ENCODE measurements at regions not wholly inside any gene's neighbourhood (a gene's known extent, or its start where the extent isn't known, plus 50 kb on each side); places are given as distances from the start of the nearest gene placed in this dataset.
"Not testable (repeated sequence)": the region's sequence is repeated elsewhere in the genome, so short reads cannot be mapped to it uniquely, and the experiment has no call there.

DNA sequence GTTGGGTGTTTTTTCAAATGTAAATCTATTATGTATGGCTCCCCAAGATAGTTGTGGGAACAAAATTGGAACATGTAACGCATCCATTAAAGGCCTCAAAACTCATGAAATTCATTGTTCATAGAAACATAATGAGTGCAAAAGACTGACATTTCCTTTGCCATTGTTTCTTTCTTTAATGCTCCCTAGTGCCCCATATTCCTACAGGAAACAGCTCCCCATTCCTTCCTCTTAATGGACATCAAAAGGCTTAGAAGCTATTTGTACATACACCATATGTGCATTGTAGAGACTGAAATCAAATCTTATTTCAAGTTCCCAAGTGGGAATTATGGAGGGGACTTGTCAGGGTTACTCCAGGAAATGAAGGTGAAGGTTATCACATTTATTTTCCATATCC, 139.1 kb downstream of the AHR start:
- H3K27ac ChIP-seq = no peak overlapping the region
- no peaks in the 10 kb centered on the region for H3K9me3 ChIP-seq
- H3K27me3 ChIP-seq = no peaks in the 10 kb centered on the region
- no peaks in the 10 kb centered on the region for H3K4me1 ChIP-seq (ENCODE audit: control insufficient read depth in 1 of 2, insufficient read depth in 1 of 2, low read depth in 1 of 2, low read length in 1 of 2)
- TF ChIP-seq, protein P1, sequence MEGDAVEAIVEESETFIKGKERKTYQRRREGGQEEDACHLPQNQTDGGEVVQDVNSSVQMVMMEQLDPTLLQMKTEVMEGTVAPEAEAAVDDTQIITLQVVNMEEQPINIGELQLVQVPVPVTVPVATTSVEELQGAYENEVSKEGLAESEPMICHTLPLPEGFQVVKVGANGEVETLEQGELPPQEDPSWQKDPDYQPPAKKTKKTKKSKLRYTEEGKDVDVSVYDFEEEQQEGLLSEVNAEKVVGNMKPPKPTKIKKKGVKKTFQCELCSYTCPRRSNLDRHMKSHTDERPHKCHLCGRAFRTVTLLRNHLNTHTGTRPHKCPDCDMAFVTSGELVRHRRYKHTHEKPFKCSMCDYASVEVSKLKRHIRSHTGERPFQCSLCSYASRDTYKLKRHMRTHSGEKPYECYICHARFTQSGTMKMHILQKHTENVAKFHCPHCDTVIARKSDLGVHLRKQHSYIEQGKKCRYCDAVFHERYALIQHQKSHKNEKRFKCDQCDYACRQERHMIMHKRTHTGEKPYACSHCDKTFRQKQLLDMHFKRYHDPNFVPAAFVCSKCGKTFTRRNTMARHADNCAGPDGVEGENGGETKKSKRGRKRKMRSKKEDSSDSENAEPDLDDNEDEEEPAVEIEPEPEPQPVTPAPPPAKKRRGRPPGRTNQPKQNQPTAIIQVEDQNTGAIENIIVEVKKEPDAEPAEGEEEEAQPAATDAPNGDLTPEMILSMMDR (IDR thresholded peaks at IDR 0.05) = no peak
- H3K4me3 ChIP-seq (ENCODE audit: low read depth in 1 of 2, low read length in 1 of 2) = no peak overlapping the region
- no peaks in the 10 kb centered on the region for H3K36me3 ChIP-seq

DNA sequence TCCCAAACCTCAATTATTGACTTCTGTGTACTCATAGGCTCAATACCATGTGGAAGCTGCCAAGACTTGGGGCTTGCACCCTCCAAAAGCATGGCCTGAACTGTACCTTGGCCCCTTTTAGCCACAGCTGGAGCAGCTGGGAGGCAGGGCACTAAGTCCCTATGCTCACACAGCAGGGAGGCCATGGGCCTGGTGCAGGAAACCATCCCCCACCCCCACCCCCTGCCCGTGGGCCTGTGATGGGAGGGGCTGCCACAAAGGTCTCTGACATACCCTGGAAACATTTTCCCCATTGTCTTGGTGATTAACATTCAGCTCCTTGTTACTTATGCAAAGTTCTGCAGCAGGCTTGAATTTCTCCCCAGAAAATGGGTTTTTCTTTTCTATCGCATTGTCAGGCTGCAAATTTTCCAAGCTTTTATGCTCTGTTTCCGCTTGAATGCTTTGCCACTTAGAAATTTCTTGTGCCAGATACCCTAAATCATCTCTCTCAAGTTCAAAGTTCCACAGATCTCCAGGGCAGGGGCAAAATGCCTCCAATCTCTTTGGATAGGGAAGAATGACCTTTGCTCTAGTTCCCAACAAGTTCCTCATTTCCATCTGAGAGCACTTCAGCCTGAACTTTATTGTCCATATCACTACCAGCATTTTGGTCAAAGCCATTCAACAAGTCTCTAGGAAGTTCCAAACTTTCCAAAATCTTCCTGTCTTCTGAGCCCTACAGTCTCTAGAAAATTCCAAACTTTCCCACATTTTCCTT, 141.8 kb downstream of the AHR start:
- not testable (repeated sequence) for H3K27ac ChIP-seq; H3K27me3 ChIP-seq; H3K4me3 ChIP-seq (ENCODE audit: low read depth in 1 of 2, low read length in 1 of 2); H3K4me1 ChIP-seq (ENCODE audit: control insufficient read depth in 1 of 2, insufficient read depth in 1 of 2, low read depth in 1 of 2, low read length in 1 of 2); H3K36me3 ChIP-seq; H3K9me3 ChIP-seq

DNA sequence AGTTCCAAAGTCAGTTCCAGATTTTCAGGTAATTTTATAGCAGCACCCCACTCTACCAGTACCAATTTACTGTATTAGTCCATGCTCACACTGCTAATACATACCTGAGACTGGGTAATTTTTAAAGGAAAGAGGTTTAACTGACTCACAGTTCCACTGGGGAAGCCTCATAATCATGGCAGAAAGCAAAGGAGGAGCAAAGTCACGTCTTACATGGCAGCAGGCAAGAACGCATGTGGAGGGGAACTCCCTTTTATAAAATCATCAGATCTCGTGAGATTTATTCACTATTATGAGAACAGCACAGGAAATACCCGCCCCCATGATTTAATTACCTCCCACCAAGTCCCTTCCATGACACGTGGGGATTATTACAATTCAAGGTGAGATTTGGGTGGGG, 142.4 kb downstream of the AHR start:
- H3K9me3 ChIP-seq = no peaks in the 10 kb centered on the region

DNA sequence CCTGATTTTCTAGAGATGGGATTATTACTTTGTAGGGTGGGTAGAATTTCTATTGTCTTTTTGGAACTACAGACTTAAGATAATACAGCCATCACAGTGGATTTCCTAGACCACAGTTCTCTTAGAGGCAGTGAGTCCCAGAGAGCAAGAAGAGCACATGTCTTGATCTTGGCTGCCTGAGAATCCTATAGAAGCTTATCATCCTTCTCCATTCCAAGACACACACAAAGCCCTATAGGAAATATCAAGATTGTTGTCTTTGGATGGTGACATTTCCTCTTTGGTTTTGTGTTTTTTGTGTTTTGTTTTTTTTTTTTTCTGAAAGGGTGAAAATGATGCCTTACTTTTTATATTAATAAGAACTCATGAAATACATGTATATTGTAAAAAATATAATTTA, 143.1 kb downstream of the AHR start:
- H3K4me1 ChIP-seq (ENCODE audit: control insufficient read depth in 1 of 2, insufficient read depth in 1 of 2, low read depth in 1 of 2, low read length in 1 of 2) = no peaks in the 10 kb centered on the region
- TF ChIP-seq, protein P1 (IDR thresholded peaks at IDR 0.05) = no peak
- no peaks in the 10 kb centered on the region for H3K9me3 ChIP-seq
- no peak overlapping the region for H3K27ac ChIP-seq
- H3K36me3 ChIP-seq = no peaks in the 10 kb centered on the region
- no peak overlapping the region for H3K4me3 ChIP-seq (ENCODE audit: low read depth in 1 of 2, low read length in 1 of 2)
- H3K27me3 ChIP-seq = no peaks in the 10 kb centered on the region

More for the DNA sequence above, 142.4 kb downstream of the AHR start:
- H3K4me1 ChIP-seq (ENCODE audit: control insufficient read depth in 1 of 2, insufficient read depth in 1 of 2, low read depth in 1 of 2, low read length in 1 of 2) = no peaks in the 10 kb centered on the region
- H3K27ac ChIP-seq = no peak overlapping the region
- no peak overlapping the region for H3K4me3 ChIP-seq (ENCODE audit: low read depth in 1 of 2, low read length in 1 of 2)
- no peaks in the 10 kb centered on the region for H3K36me3 ChIP-seq
- TF ChIP-seq, protein P1 (IDR thresholded peaks at IDR 0.05) = no peak
- no peaks in the 10 kb centered on the region for H3K27me3 ChIP-seq

DNA sequence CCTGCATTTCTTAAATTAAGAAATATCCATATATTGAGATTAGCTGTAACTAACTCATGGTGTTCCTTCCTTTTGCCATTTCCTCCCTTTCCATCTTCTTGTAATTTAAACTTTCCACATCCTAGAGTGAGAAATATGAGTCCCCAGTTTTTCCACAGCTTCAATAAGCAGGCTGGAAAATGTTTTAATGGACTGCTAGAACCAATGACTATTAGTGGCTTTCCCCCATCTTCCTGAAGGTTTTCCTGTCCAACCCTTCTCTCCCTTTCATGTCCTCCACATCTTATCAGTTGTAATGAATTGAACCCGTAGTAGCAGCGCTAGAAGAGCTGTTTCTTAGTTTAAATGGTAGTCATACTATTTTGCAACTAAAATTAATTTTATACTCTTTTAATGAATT, 145.7 kb downstream of the AHR start:
- Histone ChIP-seq H3K27ac (no peak overlapping the region), H3K4me1 (ENCODE audit: control insufficient read depth in 1 of 2, insufficient read depth in 1 of 2, low read depth in 1 of 2, low read length in 1 of 2) (no peaks in the 10 kb centered on the region), H3K9me3 (no peaks in the 10 kb centered on the region), H3K4me3 (ENCODE audit: low read depth in 1 of 2, low read length in 1 of 2) (no peak overlapping the region), H3K36me3 (no peaks in the 10 kb centered on the region), H3K27me3 (no peaks in the 10 kb centered on the region)
- TF ChIP-seq, protein P1 (IDR thresholded peaks at IDR 0.05) = no peak

DNA sequence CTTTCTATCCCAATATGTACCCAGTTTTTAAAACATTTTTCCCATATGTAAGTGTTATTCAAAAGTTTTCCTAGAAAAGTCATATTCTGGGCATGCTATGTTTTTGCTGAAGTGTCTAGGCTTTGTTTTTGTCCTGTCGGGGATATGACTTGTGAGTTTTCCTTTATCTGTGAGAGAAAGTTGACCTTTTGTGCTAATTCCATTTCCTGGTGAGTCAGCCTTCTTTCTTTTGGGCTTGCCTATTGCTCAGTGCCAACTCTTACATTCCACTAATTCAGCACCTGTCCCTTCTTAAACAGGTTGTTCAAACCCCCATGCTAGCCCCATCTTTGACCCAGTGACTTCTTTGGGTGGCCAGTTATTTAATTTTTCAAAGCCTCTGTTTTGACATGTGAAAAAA, 146.2 kb downstream of the AHR start:
- TF ChIP-seq, protein P1 (IDR thresholded peaks at IDR 0.05) = no peak
- Histone ChIP-seq H3K27me3 (no peaks in the 10 kb centered on the region), H3K27ac (no peak overlapping the region), H3K9me3 (no peaks in the 10 kb centered on the region), H3K4me1 (ENCODE audit: control insufficient read depth in 1 of 2, insufficient read depth in 1 of 2, low read depth in 1 of 2, low read length in 1 of 2) (no peaks in the 10 kb centered on the region), H3K4me3 (ENCODE audit: low read depth in 1 of 2, low read length in 1 of 2) (no peak overlapping the region), H3K36me3 (no peaks in the 10 kb centered on the region)
